HEK293 (cell line): ENCODE measurements at regions not wholly inside any gene's neighbourhood (a gene's known extent, or its start where the extent isn't known, plus 50 kb on each side); places are given as distances from the start of the nearest gene placed in this dataset.

Experiments used
- CTCF ChIA-PET: fragments of 350-600 bp; formaldehyde crosslinking; extraction: SDS; loops from one replicate; lab custom pipeline; 2021; ENCODE audit warnings: antibody characterized with exemption; lab: Yijun Ruan, JAX
- POLR2A ChIA-PET: fragments of 300-600 bp; formaldehyde crosslinking; extraction: SDS; loops from one replicate; lab custom pipeline; 2020; ENCODE audit warnings: antibody characterized with exemption, inconsistent platforms; lab: Yijun Ruan, JAX
- H3K27ac ChIP-seq: fragments of 200-500 bp; sonication (Bioruptor generic); 2 replicates; pipeline ENCODE4 v1.5.1; 2014; ENCODE audit warnings: low read depth, low read length, control low read depth, inconsistent platforms; ENCODE audit errors: extremely low read depth
- H3K36me3 ChIP-seq, 2 experiments: fragments of 200-500 bp in 1 of 2; sonication (Bioruptor generic) in 1 of 2; 1 replicate in 1 of 2; 2 replicates in 1 of 2; pipeline ENCODE4 v1.5.1; 2014 to 2017; ENCODE audit warnings: inconsistent platforms in 2 of 2, low read length in 2 of 2; ENCODE audit not compliant: control insufficient read depth in 2 of 2, insufficient read depth in 1 of 2
- H3K4me1 ChIP-seq: fragments of 200-500 bp; sonication (Bioruptor generic); 2 replicates; pipeline ENCODE4 v1.5.1; 2014; ENCODE audit warnings: mild to moderate bottlenecking, low read length, inconsistent platforms; ENCODE audit not compliant: control insufficient read depth, insufficient read depth
- H3K4me3 ChIP-seq: 2 replicates; pipeline ENCODE4 v1.5.1; 2011; ENCODE audit warnings: low read depth, mild to moderate bottlenecking, control low read depth, low read length, moderate library complexity
- H3K9me3 ChIP-seq: fragments of 200-500 bp; sonication (Bioruptor generic); 2 replicates; pipeline ENCODE4 v1.5.1; 2014; ENCODE audit warnings: low read depth, low read length, inconsistent platforms; ENCODE audit not compliant: control insufficient read depth, insufficient read depth
- PATZ1 ChIP-seq: fragments of 450-650 bp; formaldehyde crosslinking; IDR thresholded peaks from 2 replicates; pipeline ENCODE4 v1.5.1; 2016; ENCODE audit warnings: missing biosample characterization, missing genetic modification characterization
- PRDM2 ChIP-seq: fragments of 450-650 bp; formaldehyde crosslinking; IDR thresholded peaks from 2 replicates; pipeline ENCODE4 v1.5.1; 2016; ENCODE audit warnings: missing biosample characterization, missing genetic modification characterization, borderline replicate concordance
- PRDM6 ChIP-seq: fragments of 450-650 bp; formaldehyde crosslinking; IDR thresholded peaks from 2 replicates; pipeline ENCODE4 v1.5.1; 2017; ENCODE audit warnings: missing biosample characterization, missing genetic modification characterization
- ZBTB1 ChIP-seq: fragments of 450-650 bp; formaldehyde crosslinking; IDR thresholded peaks from 2 replicates; pipeline ENCODE4 v1.5.1; 2016; ENCODE audit warnings: missing biosample characterization, missing genetic modification characterization
- ZBTB7A ChIP-seq: fragments of 450-650 bp; formaldehyde crosslinking; IDR thresholded peaks from 2 replicates; pipeline ENCODE4 v1.5.1; 2016; ENCODE audit warnings: low read depth, missing biosample characterization, missing genetic modification characterization
- ZBTB8A ChIP-seq: fragments of 450-650 bp; formaldehyde crosslinking; IDR thresholded peaks from 2 replicates; pipeline ENCODE4 v1.5.1; 2016; ENCODE audit warnings: missing biosample characterization, missing genetic modification characterization
- ZFP69B ChIP-seq: fragments of 450-650 bp; formaldehyde crosslinking; IDR thresholded peaks from 2 replicates; pipeline ENCODE4 v1.5.1; 2016; ENCODE audit warnings: missing biosample characterization, missing genetic modification characterization
- ZNF280D ChIP-seq: fragments of 450-650 bp; formaldehyde crosslinking; IDR thresholded peaks from 2 replicates; pipeline ENCODE4 v1.5.1; 2016; ENCODE audit warnings: missing biosample characterization, missing genetic modification characterization
- ZNF335 ChIP-seq: fragments of 450-650 bp; formaldehyde crosslinking; conservative IDR thresholded peaks from 2 replicates; pipeline ENCODE4 v1.5.1; 2016; ENCODE audit warnings: missing biosample characterization, missing genetic modification characterization
- ZNF449 ChIP-seq: fragments of 450-650 bp; formaldehyde crosslinking; IDR thresholded peaks from 2 replicates; pipeline ENCODE4 v1.5.1; 2017; ENCODE audit warnings: missing biosample characterization, mild to moderate bottlenecking, missing genetic modification characterization, moderate library complexity
- ZNF704 ChIP-seq: fragments of 450-650 bp; formaldehyde crosslinking; IDR thresholded peaks from 2 replicates; pipeline ENCODE4 v1.5.1; 2016; ENCODE audit warnings: missing biosample characterization, missing genetic modification characterization
- ZNF837 ChIP-seq: fragments of 450-650 bp; formaldehyde crosslinking; IDR thresholded peaks from 2 replicates; pipeline ENCODE4 v1.5.1; 2016; ENCODE audit warnings: missing biosample characterization, missing genetic modification characterization
- ZSCAN16 ChIP-seq: fragments of 450-650 bp; formaldehyde crosslinking; IDR thresholded peaks from 2 replicates; pipeline ENCODE4 v1.5.1; 2016; ENCODE audit warnings: missing biosample characterization, missing genetic modification characterization
- ZSCAN23 ChIP-seq: fragments of 450-650 bp; formaldehyde crosslinking; IDR thresholded peaks from 2 replicates; pipeline ENCODE4 v1.5.1; 2016; ENCODE audit warnings: missing biosample characterization, missing genetic modification characterization
- ZXDB ChIP-seq: fragments of 450-650 bp; formaldehyde crosslinking; IDR thresholded peaks from 2 replicates; pipeline ENCODE4 v1.5.1; 2016; ENCODE audit warnings: missing biosample characterization, missing genetic modification characterization

- H3K4me3 ChIP-seq = no peak overlapping the region
Observed at GRCh38 chr5:62083247-62083646, 222.8 kb upstream of the KIF2A start.

More at GRCh38 chr5:62083247-62083646, 222.8 kb upstream of the KIF2A start:
- H3K27ac ChIP-seq = no peak overlapping the region
- no peaks in the 10 kb centered on the region for H3K36me3 ChIP-seq
- ChIA-PET POLR2A (no interaction called here), CTCF (interaction anchor here (1.0 kb wide), 1 partner anchor 1095 kb away, joined by 3 read pairs; no protein-coding TSS in a partner anchor)
- H3K9me3 ChIP-seq = no peaks in the 10 kb centered on the region
- no peak for TF ChIP-seq ZBTB7A (tag by site-specific recombination)
- TF ChIP-seq ZSCAN16 (tag by site-specific recombination) = no peak
- no peak for TF ChIP-seq PATZ1 (tag by site-specific recombination)
- TF ChIP-seq ZBTB1 (tag by site-specific recombination) = no peak
- no peak for TF ChIP-seq ZSCAN23
- TF ChIP-seq ZNF837 (tag by site-specific recombination) = no peak
- no peak for TF ChIP-seq ZNF335 (tag by site-specific recombination)
- no peak for TF ChIP-seq ZXDB (tag by site-specific recombination)
- no peak for TF ChIP-seq ZNF704 (tag by site-specific recombination)
- no peak for TF ChIP-seq ZNF280D (tag by site-specific recombination)
- no peak for TF ChIP-seq ZBTB8A (tag by site-specific recombination)
- no peak for TF ChIP-seq ZNF449 (tag by site-specific recombination)
- TF ChIP-seq PRDM6 (tag by site-specific recombination) = no peak
- TF ChIP-seq PRDM2 (tag by site-specific recombination) = no peak
- TF ChIP-seq ZFP69B = no peak
- TF ChIP-seq, all 188 proteins: peak for 0
- H3K4me1 ChIP-seq = peaks cover 2% of the 10 kb centered on the region; the same call in 1 of the 2 replicates
